HG02759 (cell line): ENCODE measurements at regions not wholly inside any gene's neighbourhood (a gene's known extent, or its start where the extent isn't known, plus 50 kb on each side); places are given as distances from the start of the nearest gene placed in this dataset.
"Not testable (repeated sequence)": the region's sequence is repeated elsewhere in the genome, so short reads cannot be mapped to it uniquely, and the experiment has no call there.

Experiments
- ATAC-seq: cut with Tn5 transposase; IDR thresholded peaks from one replicate; pipeline ENCODE4 v1.9.1; 2021; ENCODE audit warnings: mild to moderate bottlenecking, moderate library complexity; ENCODE audit not compliant: unreplicated experiment

- no peak for ATAC-seq
These were observed 335.6 kb downstream of the PREX1 start for GRCh38 chr20:48492015-48492714.

GRCh38 chr20:48490961-48491831 lies 336.6 kb downstream of the PREX1 start:
- ATAC-seq, result no peak

GRCh38 chr20:48490341-48490740 lies 337.5 kb downstream of the PREX1 start:
- not testable (repeated sequence) for ATAC-seq

GRCh38 chr20:48489656-48490055 lies 338.1 kb downstream of the PREX1 start:
- ATAC-seq, result peak; percentile 7

- peak; percentile 33 for ATAC-seq
These were observed 338.7 kb downstream of the PREX1 start for GRCh38 chr20:48489046-48489463.

- peak; percentile 70 for ATAC-seq
These were observed 339.3 kb downstream of the PREX1 start for GRCh38 chr20:48488334-48489034.

GRCh38 chr20:48486065-48486464 lies 341.7 kb downstream of the PREX1 start:
- ATAC-seq, result no peak

- not testable (repeated sequence) for ATAC-seq
These were observed 342.6 kb downstream of the PREX1 start for GRCh38 chr20:48485153-48485552.

- no peak for ATAC-seq
These were observed 344.3 kb downstream of the PREX1 start for GRCh38 chr20:48483334-48484066.

GRCh38 chr20:48482790-48483189 lies 345.0 kb downstream of the PREX1 start:
- no peak for ATAC-seq

- ATAC-seq, result no peak
These were observed 347.5 kb downstream of the PREX1 start for GRCh38 chr20:48480216-48480772.

GRCh38 chr20:48478806-48479585 lies 348.8 kb downstream of the PREX1 start:
- ATAC-seq, result no peak

- no peak for ATAC-seq
These were observed 349.4 kb downstream of the PREX1 start for GRCh38 chr20:48478370-48478769.

GRCh38 chr20:48476854-48477253 lies 350.9 kb downstream of the PREX1 start:
- no peak for ATAC-seq

- ATAC-seq, result no peak
These were observed 353.8 kb downstream of the PREX1 start for GRCh38 chr20:48474022-48474421.

- no peak for ATAC-seq
These were observed 355.9 kb downstream of the PREX1 start for GRCh38 chr20:48471759-48472408.

- no peak for ATAC-seq
These were observed 356.6 kb downstream of the PREX1 start for GRCh38 chr20:48471176-48471575.

- ATAC-seq, result no peak
These were observed 357.7 kb downstream of the PREX1 start for GRCh38 chr20:48470141-48470540.

- no peak for ATAC-seq
These were observed 358.8 kb downstream of the PREX1 start for GRCh38 chr20:48469026-48469425.
